HG02870 (cell line): ENCODE measurements at regions not wholly inside any gene's neighbourhood (a gene's known extent, or its start where the extent isn't known, plus 50 kb on each side); places are given as distances from the start of the nearest gene placed in this dataset.
"Not testable (repeated sequence)": the region's sequence is repeated elsewhere in the genome, so short reads cannot be mapped to it uniquely, and the experiment has no call there.

Experiments
- ATAC-seq: cut with Tn5 transposase; IDR thresholded peaks from one replicate; pipeline ENCODE4 v1.9.1; 2021; ENCODE audit warnings: mild to moderate bottlenecking, moderate library complexity; ENCODE audit not compliant: unreplicated experiment

DNA sequence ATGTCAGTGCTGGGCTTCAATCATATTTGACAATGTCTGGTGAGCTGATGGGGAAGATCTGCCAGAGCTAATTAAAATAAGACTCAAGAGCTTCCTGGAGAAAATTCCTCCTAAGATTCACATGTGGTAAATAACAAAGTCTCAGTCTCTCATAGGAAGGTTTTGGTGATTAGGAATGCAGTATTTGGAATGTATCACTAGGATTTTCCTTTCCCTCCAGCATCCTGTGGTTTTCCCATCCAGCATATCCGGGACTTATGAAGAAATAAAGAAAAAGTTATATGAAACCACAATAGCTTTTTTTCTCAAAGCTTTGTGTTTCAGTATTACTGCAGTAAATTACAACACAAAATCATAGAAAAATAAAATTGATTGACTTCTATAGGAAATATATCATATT is 1597.1 kb downstream of the ADGRL3 start:
- ATAC-seq, result no peak

- no peak for ATAC-seq
These were observed 1591.3 kb downstream of the ADGRL3 start for GRCh38 chr4:62791386-62791785.

DNA sequence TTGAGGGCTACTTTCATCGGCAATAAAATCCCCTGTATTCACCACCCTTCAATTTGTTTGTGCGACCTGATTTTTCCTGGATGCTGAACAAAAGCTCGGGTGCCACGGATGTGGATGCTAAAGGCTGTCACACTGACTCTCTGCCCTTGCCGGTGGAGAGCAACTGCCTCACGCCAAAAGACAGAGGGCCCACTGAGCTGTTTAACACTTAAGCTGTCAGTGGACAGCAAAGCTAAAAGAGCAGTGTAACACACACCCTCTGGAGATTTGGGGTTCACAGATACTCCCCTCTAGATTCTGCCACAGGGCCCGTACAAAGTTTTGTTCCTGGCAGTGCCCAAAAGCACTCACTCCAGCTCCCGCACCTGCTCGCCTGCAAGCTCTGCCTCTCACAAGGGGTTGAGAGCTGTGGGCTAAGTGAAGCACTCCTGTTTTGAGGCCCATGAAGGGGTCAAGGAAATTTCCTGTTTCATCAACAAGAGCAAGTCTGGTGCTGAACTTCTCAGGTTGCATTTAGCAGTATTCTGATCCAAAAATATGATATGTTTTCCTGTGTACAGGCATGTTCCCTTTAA is 1571.9 kb downstream of the ADGRL3 start:
- ATAC-seq, result no peak

DNA sequence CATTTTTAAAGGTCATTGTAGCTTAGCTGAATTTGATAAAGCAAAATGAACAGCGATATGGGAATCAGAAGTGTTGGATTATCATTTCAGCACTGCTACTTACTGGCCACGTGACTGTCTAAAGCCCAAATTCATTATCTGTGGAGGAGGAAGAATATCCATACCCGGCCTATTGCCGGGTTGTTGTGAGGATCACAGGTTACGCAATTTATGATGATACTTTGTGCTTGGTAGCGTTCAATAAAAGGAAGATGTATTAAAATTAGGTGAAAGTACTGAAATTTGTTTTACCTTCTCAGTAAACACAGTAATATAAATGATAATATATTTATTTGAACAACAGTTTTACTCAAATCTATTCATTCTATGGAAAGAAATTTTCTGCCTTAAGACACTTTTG is 1540.2 kb downstream of the ADGRL3 start:
- no peak for ATAC-seq

DNA sequence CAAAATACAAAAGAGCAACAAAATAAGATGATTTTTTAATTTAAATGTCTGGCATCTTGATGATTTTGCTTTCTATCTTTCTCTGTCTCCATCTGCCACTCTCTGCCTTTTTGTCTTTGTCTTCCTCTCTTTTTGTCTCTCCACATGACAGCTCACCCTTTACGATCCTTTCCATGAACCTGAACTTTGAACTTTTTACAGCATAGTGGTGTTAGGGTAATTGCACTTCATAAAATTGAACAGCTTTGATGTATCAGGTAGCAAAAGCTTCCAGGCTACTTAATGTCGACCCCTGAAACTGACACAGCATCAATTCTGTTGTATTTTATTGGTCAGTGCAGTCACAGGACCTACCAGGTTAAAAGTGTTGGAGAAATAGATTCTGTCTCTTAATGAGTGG is 1517.0 kb downstream of the ADGRL3 start:
- no peak for ATAC-seq

- ATAC-seq, result no peak
These were observed 1511.4 kb downstream of the ADGRL3 start for GRCh38 chr4:62711575-62711974.

- ATAC-seq, result no peak
These were observed 1509.6 kb downstream of the ADGRL3 start for GRCh38 chr4:62709618-62710252.

DNA sequence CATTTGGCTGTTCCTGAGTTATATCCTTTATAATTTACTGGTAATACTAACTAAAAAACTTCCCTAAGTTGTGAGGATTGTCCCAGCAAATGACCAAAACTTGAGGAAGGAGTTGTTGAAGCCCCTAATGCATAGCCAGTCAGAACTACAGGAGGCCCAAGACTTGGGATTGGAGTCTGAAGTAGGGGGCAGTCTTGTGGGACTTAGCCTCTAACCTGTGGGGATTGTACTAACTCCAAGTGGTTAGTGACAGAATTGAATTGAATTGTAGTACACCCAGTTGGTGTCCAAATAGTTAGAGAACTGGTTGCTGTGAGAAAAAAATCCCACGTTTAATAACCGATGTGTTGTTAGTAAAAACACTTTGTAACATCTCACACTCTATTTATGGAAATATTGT is 1506.3 kb downstream of the ADGRL3 start:
- ATAC-seq, result no peak

DNA sequence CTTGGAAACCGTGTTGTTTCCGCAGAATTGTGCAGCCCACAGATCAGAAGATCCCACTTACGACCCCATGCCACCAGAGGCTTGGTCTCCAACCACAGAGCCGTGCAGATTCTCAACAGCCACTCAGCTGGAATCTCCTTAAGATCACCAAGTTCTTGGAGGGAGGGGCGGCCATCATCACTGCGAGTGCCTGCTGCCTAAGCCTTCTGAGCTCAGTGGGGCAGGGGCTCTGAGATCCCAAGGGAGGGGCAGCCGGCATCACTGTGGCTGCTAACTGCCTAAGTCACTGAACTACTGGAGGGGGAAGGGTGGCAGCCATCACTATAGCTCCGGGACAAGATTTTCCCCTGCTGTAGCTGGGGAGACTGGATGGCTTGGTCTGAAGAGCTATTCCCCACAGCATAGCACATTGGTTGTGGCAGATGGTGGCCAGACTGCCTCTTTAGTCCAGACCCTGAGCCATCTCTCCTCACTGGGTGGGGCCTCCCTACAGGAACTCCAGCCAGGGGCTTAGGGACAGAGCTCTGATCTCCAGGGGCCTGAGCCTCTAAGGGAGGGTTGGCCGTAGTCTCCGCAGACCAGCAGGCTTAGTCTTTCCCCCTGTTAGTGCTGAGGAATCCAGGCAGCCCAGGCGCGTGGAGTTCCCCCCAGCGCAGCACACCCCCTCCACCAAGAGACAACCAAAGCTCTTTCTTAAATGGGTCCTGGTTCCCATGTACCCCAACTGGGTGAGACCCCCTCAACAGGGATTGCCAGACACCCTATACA is 1483.9 kb downstream of the ADGRL3 start:
- no peak for ATAC-seq

DNA sequence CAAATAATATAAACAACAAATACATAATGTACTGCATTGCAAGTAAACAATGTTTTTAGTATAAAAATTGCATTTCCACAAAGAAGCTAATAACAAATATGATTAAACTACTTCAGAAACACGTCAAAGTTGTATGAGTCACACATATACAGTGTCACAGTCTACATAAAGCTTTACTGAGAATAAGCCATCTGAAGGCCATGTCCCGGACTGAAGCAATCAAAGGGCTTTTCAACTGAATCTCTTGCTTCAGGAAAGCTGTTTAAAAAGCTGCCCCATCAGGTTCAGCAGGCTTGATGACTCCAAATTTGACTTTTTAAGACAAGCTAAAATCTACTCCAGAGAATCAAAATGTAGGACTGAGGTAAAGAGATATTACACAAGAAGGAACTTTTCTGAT is 1476.8 kb downstream of the ADGRL3 start:
- no peak for ATAC-seq

DNA sequence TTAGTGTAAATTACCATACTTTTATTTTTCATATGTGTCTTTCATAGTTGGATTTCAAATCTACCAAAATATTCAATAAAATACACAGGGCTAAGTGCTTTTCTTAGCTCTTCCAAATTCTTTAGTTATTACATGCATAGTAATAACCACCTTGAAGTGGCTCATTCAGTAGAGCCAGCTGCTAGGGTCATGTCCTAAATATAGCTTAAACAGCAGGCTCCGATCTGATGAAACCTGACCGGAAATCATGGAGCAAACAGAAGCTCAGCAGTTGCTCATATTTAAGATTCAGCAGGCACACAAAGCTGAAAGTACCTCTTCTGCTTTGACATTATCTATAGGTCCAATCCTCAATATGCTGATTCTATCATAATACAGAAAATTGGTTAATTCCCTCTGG is 1470.4 kb downstream of the ADGRL3 start:
- no peak for ATAC-seq

DNA sequence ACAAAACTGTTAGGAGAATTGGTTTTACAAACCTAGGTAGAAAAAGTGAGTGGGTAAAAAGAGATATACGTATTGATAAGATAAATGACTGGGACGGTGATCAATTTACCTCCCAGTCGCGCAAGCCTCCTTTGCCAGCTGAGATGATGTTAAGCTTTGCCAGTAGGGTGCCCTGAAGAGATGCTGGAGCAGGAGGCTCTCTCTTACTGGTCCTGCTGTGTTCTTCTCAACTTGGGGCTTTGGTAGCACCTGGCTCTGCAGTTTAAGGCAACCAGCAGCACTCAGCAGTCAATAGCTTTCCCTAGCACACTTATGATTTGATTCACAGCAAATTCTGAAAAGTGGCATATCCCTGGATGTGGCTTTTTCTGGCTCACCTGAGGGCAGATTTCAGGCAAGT is 1461.7 kb downstream of the ADGRL3 start:
- ATAC-seq, result no peak

DNA sequence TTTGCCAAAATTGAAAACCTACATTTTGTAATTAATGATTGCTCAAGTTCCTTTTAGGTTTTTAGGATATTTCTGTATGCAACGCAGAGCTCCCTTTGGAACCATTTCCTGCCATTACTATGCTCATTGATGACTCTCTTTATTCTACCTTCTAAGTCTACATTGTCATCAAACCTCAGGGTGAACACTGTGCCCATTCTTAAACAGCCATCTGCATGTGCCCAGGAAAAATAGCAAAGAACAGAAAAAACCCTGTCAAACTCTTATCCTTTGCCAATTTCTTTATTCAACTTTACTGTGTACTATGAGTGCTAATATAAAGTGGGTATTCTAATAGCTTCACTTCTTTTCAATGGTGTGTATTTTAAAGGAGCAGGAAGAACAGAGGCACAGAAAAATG is 1455.9 kb downstream of the ADGRL3 start:
- ATAC-seq, result no peak

- ATAC-seq, result no peak
These were observed 1444.2 kb downstream of the ADGRL3 start for GRCh38 chr4:62644372-62644771.

DNA sequence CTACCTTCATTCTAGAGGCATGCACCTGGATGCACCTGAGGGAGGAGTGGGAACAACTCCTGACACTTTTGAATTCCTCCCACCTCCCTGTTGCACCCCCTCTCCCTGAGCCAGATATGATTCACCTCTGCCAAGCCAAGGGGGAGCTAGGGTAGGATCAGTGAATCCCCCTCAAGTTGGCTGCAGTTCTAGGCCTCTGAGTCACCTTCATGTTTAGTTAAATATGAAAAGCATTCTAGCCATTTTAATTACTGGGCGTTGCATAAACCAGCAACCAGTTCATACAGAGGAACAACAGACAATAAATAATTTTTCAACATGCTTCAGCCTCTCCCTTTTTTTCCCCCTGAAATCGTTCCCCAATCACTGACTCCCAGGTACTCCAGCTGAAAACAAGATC is 1440.2 kb downstream of the ADGRL3 start:
- no peak for ATAC-seq

- ATAC-seq, result no peak
These were observed 1427.5 kb downstream of the ADGRL3 start for GRCh38 chr4:62627671-62628070.

- ATAC-seq, result no peak
These were observed 1427.0 kb downstream of the ADGRL3 start for GRCh38 chr4:62627141-62627540.

DNA sequence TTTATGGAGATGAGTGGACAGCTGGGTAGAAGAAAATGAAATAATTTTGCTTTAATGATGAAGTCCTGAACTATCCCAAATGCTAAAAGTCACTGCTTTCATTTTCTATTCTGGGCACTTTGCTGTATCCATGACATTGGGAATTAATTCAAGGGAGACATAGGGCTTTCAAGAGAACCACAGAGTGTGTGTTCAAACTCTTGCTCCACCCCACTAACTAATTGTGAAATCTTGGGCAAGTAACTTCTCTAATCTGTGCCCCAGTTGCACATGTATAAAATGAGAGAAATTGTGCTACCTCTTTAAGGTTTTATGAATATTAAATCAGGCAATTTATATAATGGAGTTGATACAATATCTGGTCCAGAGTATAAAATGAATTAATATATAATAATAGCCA is 1422.0 kb downstream of the ADGRL3 start:
- ATAC-seq, result no peak

- ATAC-seq, result no peak
These were observed 1419.8 kb downstream of the ADGRL3 start for GRCh38 chr4:62619971-62620370.

DNA sequence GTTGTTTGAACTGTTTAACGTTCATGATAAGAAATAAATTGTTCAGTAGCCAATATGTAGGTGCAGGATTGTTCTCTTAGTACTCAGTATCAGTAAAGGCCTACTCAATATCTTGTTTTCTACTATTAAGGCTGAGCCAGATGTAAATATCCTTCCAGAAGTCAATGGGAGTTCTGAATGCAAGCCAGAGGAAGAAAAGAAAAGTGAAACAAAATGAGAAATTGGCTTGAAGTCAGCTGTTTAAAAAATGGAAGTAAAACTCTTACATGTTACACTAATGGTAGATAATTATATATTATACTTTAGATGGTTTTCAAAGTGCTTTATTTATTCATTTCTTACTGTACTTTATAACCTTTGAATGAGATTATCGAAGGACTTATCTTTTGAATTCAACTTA is 1417.9 kb downstream of the ADGRL3 start:
- ATAC-seq, result no peak

- ATAC-seq, result no peak
These were observed 1401.6 kb downstream of the ADGRL3 start for GRCh38 chr4:62601737-62602136.

DNA sequence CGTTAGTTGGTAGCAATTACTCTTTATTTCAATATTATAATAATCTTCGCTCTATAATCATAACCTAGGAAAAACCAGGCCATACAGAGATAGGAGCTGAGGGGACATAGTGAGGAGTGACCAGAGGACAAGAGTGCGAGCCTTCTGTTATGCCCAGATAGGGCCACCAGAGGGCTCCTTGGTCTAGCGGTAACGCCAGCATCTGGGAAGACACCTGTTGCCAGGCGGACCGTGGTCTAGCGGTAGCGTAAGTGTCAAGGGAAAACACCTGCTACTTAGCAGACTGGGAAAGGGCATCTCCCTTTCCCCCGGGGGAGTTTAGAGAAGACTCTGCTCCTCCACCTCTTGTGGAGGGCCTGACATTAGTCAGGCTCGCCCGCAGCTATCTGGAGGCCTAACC is 1395.1 kb downstream of the ADGRL3 start:
- not testable (repeated sequence) for ATAC-seq
